HG02798 (cell line): ENCODE measurements at regions not wholly inside any gene's neighbourhood (a gene's known extent, or its start where the extent isn't known, plus 50 kb on each side); places are given as distances from the start of the nearest gene placed in this dataset.

Experiments
- ATAC-seq: cut with Tn5 transposase; IDR thresholded peaks from one replicate; pipeline ENCODE4 v1.9.1; 2021; ENCODE audit warnings: mild to moderate bottlenecking; ENCODE audit not compliant: unreplicated experiment, poor library complexity

- ATAC-seq = no peak
Measured at GRCh38 chr17:83176623-83177583, 97.5 kb downstream of the METRNL start.

- no peak for ATAC-seq
Measured at GRCh38 chr17:83177611-83178532, 98.5 kb downstream of the METRNL start.

GRCh38 chr17:83178533-83179304, 99.3 kb downstream of the METRNL start:
- no peak for ATAC-seq

GRCh38 chr17:83179374-83179773, 100.0 kb downstream of the METRNL start:
- no peak for ATAC-seq

- ATAC-seq = no peak
Measured at GRCh38 chr17:83179811-83180210, 100.4 kb downstream of the METRNL start.

GRCh38 chr17:83180264-83180995, 101.0 kb downstream of the METRNL start:
- ATAC-seq = no peak

- no peak for ATAC-seq
Measured at GRCh38 chr17:83180996-83181481, 101.6 kb downstream of the METRNL start.

GRCh38 chr17:83181991-83182619, 102.7 kb downstream of the METRNL start:
- no peak for ATAC-seq

- ATAC-seq = no peak
Measured at GRCh38 chr17:83182620-83183101, 103.3 kb downstream of the METRNL start.

- no peak for ATAC-seq
Measured at GRCh38 chr17:83183145-83183948, 103.9 kb downstream of the METRNL start.

GRCh38 chr17:83183951-83184506, 104.6 kb downstream of the METRNL start:
- no peak for ATAC-seq

GRCh38 chr17:83185023-83186002, 105.9 kb downstream of the METRNL start:
- no peak for ATAC-seq

GRCh38 chr17:83186226-83186625, 106.8 kb downstream of the METRNL start:
- ATAC-seq = no peak

- ATAC-seq = no peak
Measured at GRCh38 chr17:83186751-83187421, 107.5 kb downstream of the METRNL start.

GRCh38 chr17:83187782-83188311, 108.4 kb downstream of the METRNL start:
- ATAC-seq = no peak
